ENCODE measurements at regions not wholly inside any gene's neighbourhood (a gene's known extent, or its start where the extent isn't known, plus 50 kb on each side); places are given as distances from the start of the nearest gene placed in this dataset.

- no peak for TF ChIP-seq CTCF (IDR thresholded peaks at IDR 0.05)
- ATAC-seq (ENCODE audit: low FRiP score) (no peak), DNase-seq (ENCODE audit: low spot score) (no peak)
These were observed 642.2 kb downstream of the BRD1 start for GRCh38 chr22:49185312-49185969.

- ATAC-seq (ENCODE audit: low FRiP score) (no peak), DNase-seq (ENCODE audit: low spot score) (no peak)
- no peak for TF ChIP-seq CTCF (IDR thresholded peaks at IDR 0.05)
These were observed 642.9 kb downstream of the BRD1 start for GRCh38 chr22:49184736-49185135.

- no peak for TF ChIP-seq CTCF (IDR thresholded peaks at IDR 0.05)
- ATAC-seq (ENCODE audit: low FRiP score): no peak
- DNase-seq (ENCODE audit: low spot score): no peak
These were observed 643.9 kb downstream of the BRD1 start for GRCh38 chr22:49183826-49184216.

GRCh38 chr22:49183208-49183825 is 644.4 kb downstream of the BRD1 start:
- TF ChIP-seq CTCF (IDR thresholded peaks at IDR 0.05): no peak
- DNase-seq (ENCODE audit: low spot score) (no peak), ATAC-seq (ENCODE audit: low FRiP score) (no peak)

- TF ChIP-seq CTCF (IDR thresholded peaks at IDR 0.05): no peak
- no peak for DNase-seq (ENCODE audit: low spot score)
- ATAC-seq (ENCODE audit: low FRiP score): no peak
These were observed 645.3 kb downstream of the BRD1 start for GRCh38 chr22:49182416-49182815.

GRCh38 chr22:49181942-49182341 is 645.7 kb downstream of the BRD1 start:
- DNase-seq (ENCODE audit: low spot score): no peak
- ATAC-seq (ENCODE audit: low FRiP score): no peak
- no peak for TF ChIP-seq CTCF (IDR thresholded peaks at IDR 0.05)

- TF ChIP-seq CTCF (IDR thresholded peaks at IDR 0.05): no peak
- no peak for ATAC-seq (ENCODE audit: low FRiP score)
- no peak for DNase-seq (ENCODE audit: low spot score)
These were observed 646.2 kb downstream of the BRD1 start for GRCh38 chr22:49181431-49181830.

All from omental fat pad (tissue), 3 donors.